Neural progenitor cell (in vitro differentiated cells): ENCODE measurements at regions not wholly inside any gene's neighbourhood (a gene's known extent, or its start where the extent isn't known, plus 50 kb on each side); places are given as distances from the start of the nearest gene placed in this dataset.

ENCODE experiments used
- DNase-seq: peaks from one replicate; pipeline ENCODE4 v3.0.0-alpha.2; 2016; ENCODE audit warnings: low spot score
- H2AFZ ChIP-seq: fragments of 200-600 bp; sonication (generic); replicated peaks from 2 replicates; pipeline ENCODE4 v1.6.1; 2016; ENCODE audit warnings: antibody characterized with exemption
- H3F3A ChIP-seq: fragments of 200-600 bp; sonication (generic); 2 replicates; pipeline ENCODE4 v1.6.1; 2016; ENCODE audit warnings: antibody characterized with exemption, low read depth
- H3K27ac ChIP-seq: fragments of 200-600 bp; sonication (generic); 2 replicates; pipeline ENCODE4 v1.5.1; 2016; ENCODE audit warnings: mild to moderate bottlenecking
- H3K27me3 ChIP-seq: fragments of 200-600 bp; sonication (generic); 2 replicates; pipeline ENCODE4 v1.6.1; 2016; ENCODE audit warnings: mild to moderate bottlenecking, moderate library complexity
- H3K36me3 ChIP-seq: fragments of 200-600 bp; sonication (generic); 2 replicates; pipeline ENCODE4 v1.5.1; 2016
- H3K4me1 ChIP-seq: fragments of 200-600 bp; sonication (generic); 2 replicates; pipeline ENCODE4 v1.6.1; 2016; ENCODE audit warnings: mixed run types
- H3K4me2 ChIP-seq: fragments of 200-600 bp; sonication (generic); 2 replicates; pipeline ENCODE4 v1.6.1; 2016
- H3K4me3 ChIP-seq: fragments of 200-600 bp; sonication (generic); 2 replicates; pipeline ENCODE4 v1.5.1; 2016
- H3K79me2 ChIP-seq: fragments of 200-600 bp; sonication (generic); 2 replicates; pipeline ENCODE4 v1.6.1; 2016; ENCODE audit warnings: low read depth
- H3K9ac ChIP-seq: fragments of 200-600 bp; sonication (generic); 2 replicates; pipeline ENCODE4 v1.6.1; 2016
- H3K9me3 ChIP-seq: fragments of 200-600 bp; sonication (generic); 2 replicates; pipeline ENCODE4 v1.5.1; 2016; ENCODE audit warnings: low read depth
- H4K20me1 ChIP-seq: fragments of 200-600 bp; sonication (generic); 2 replicates; pipeline ENCODE4 v1.6.1; 2016; ENCODE audit warnings: low read depth
- H3K27ac Mint-ChIP-seq: 3 replicates; pipeline ENCODE4 v1.8.0; 2021; ENCODE audit warnings: mixed read lengths
- H3K27me3 Mint-ChIP-seq: 2 replicates; pipeline ENCODE4 v1.8.0; 2022; ENCODE audit warnings: low read depth, mild to moderate bottlenecking, inconsistent platforms, moderate library complexity, mixed read lengths; ENCODE audit not compliant: insufficient read depth
- H3K36me3 Mint-ChIP-seq: 3 replicates; pipeline ENCODE4 v1.8.0; 2021; ENCODE audit warnings: mixed read lengths
- H3K4me1 Mint-ChIP-seq: 3 replicates; pipeline ENCODE4 v1.8.0; 2021; ENCODE audit warnings: mixed read lengths
- H3K4me3 Mint-ChIP-seq: 3 replicates; pipeline ENCODE4 v1.8.0; 2021; ENCODE audit warnings: mild to moderate bottlenecking, moderate library complexity, mixed read lengths
- H3K9me3 Mint-ChIP-seq: 3 replicates; pipeline ENCODE4 v1.8.0; 2020; ENCODE audit warnings: mixed read lengths
- EZH2 ChIP-seq: fragments of 200-600 bp; sonication (generic); IDR thresholded peaks from 2 replicates; pipeline ENCODE4 v1.6.1; 2017; ENCODE audit warnings: antibody characterized with exemption, mild to moderate bottlenecking, moderate library complexity
- EZH2phosphoT487 ChIP-seq: fragments of 200-600 bp; sonication (generic); IDR thresholded peaks from 2 replicates; pipeline ENCODE4 v1.6.1; 2017; ENCODE audit warnings: antibody characterized with exemption
- TF ChIP-seq, protein P1 (sequence below): fragments of 200-600 bp; sonication (generic); IDR thresholded peaks from 2 replicates; pipeline ENCODE4 v1.5.1; 2017; ENCODE audit warnings: antibody characterized with exemption, mild to moderate bottlenecking

DNA sequence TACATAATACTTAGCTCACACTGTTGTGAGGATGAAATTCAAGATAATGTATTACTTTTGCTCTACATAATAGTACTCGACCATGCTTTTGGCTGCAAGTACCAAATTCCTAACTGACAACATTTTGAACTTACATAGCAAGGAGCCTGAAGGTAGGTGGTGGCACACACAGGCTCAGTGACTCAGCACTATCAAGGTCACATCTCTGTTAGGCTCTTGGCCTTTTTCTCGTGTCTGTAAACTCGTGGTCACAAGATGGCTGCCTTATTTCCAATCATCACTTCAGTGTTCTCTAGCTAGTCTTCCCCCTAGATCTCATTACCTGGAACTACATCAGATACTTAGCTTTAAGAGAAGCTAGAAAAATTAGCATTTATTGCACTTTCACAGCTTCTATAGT, 61.4 kb upstream of the ABCB5 start:
- H3F3A ChIP-seq: no peaks in the 10 kb centered on the region
- H4K20me1 ChIP-seq: no peaks in the 10 kb centered on the region
- H2AFZ ChIP-seq: no peak overlapping the region
- TF ChIP-seq EZH2phosphoT487: no peak
- no peak for TF ChIP-seq EZH2
- TF ChIP-seq, protein P1, sequence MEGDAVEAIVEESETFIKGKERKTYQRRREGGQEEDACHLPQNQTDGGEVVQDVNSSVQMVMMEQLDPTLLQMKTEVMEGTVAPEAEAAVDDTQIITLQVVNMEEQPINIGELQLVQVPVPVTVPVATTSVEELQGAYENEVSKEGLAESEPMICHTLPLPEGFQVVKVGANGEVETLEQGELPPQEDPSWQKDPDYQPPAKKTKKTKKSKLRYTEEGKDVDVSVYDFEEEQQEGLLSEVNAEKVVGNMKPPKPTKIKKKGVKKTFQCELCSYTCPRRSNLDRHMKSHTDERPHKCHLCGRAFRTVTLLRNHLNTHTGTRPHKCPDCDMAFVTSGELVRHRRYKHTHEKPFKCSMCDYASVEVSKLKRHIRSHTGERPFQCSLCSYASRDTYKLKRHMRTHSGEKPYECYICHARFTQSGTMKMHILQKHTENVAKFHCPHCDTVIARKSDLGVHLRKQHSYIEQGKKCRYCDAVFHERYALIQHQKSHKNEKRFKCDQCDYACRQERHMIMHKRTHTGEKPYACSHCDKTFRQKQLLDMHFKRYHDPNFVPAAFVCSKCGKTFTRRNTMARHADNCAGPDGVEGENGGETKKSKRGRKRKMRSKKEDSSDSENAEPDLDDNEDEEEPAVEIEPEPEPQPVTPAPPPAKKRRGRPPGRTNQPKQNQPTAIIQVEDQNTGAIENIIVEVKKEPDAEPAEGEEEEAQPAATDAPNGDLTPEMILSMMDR: no peak
- no peak overlapping the region for H3K4me2 ChIP-seq
- no peak overlapping the region for H3K9ac ChIP-seq
- H3K27me3 Mint-ChIP-seq: no peaks in the 10 kb centered on the region
- no peaks in the 10 kb centered on the region for H3K4me1 Mint-ChIP-seq
- H3K4me1 ChIP-seq: no peaks in the 10 kb centered on the region
- no peak for DNase-seq
- no peak overlapping the region for H3K4me3 Mint-ChIP-seq
- H3K4me3 ChIP-seq: no peak overlapping the region
- no peaks in the 10 kb centered on the region for H3K36me3 ChIP-seq
- H3K27ac Mint-ChIP-seq: no peak overlapping the region
- H3K27me3 ChIP-seq: no peaks in the 10 kb centered on the region
- no peaks in the 10 kb centered on the region for H3K79me2 ChIP-seq
- no peaks in the 10 kb centered on the region for H3K9me3 ChIP-seq
- no peaks in the 10 kb centered on the region for H3K9me3 Mint-ChIP-seq
- no peaks in the 10 kb centered on the region for H3K36me3 Mint-ChIP-seq
- no peak overlapping the region for H3K27ac ChIP-seq

DNA sequence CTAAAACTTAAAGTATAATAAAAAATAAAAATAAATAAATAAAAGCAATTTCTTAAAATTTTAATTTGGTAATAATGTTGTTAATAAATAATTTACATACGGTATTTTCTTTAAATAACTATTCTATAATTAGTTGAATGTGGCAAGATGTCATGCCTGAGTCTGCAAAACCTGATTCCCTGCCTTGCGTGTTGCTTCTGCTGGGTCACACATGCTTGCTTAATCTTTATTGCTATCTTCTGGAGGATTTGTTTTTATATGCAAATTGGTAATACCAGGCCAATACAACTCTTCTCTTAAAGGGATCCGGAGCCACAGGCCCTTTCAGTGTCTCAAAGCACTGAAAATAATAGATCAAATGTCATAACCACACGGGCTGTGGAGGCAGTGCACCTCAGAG, 59.4 kb upstream of the ABCB5 start:
- Mint-ChIP-seq H3K4me1 (peaks cover 3% of the 10 kb centered on the region), H3K27me3 (no peaks in the 10 kb centered on the region), H3K27ac (no peak overlapping the region), H3K4me3 (no peak overlapping the region), H3K9me3 (peaks cover 5% of the 10 kb centered on the region), H3K36me3 (peaks cover 2% of the 10 kb centered on the region)
- Histone ChIP-seq H3K4me3 (no peak overlapping the region), H3K79me2 (no peaks in the 10 kb centered on the region), H3K4me1 (no peaks in the 10 kb centered on the region), H3K9me3 (no peaks in the 10 kb centered on the region), H3K4me2 (no peak overlapping the region), H2AFZ (no peak overlapping the region), H3K9ac (no peak overlapping the region), H3F3A (no peaks in the 10 kb centered on the region), H3K27ac (no peak overlapping the region), H3K36me3 (no peaks in the 10 kb centered on the region), H4K20me1 (no peaks in the 10 kb centered on the region), H3K27me3 (no peaks in the 10 kb centered on the region)
- TF ChIP-seq EZH2 (no peak), EZH2phosphoT487 (no peak)
- TF ChIP-seq, protein P1: no peak
- no peak for DNase-seq

DNA sequence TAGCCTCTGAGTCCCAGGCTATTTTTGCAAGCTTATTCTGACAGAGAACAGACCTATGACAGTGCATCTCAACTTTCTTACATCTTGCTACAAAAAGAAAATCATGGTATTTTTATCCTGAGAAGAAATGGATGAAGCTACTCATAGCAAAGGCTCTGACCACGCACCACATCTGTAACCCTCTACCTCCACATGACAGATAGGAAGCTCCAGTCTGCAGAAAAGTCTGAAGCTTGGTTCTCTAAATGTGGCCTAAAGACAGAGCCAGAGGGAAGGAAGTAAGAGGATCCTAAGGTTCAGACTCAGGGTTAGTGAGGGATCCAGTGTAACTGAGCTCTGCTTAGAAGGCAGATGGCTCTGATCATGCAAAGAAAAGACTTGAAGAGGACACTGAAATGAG, 58.4 kb upstream of the ABCB5 start:
- H3K36me3 Mint-ChIP-seq: peaks cover 2% of the 10 kb centered on the region
- Histone ChIP-seq H3K27me3 (no peaks in the 10 kb centered on the region), H3K79me2 (no peaks in the 10 kb centered on the region), H3K9ac (no peak overlapping the region), H3F3A (no peaks in the 10 kb centered on the region), H4K20me1 (no peaks in the 10 kb centered on the region), H3K36me3 (no peaks in the 10 kb centered on the region), H3K9me3 (no peaks in the 10 kb centered on the region), H3K4me1 (no peaks in the 10 kb centered on the region), H3K4me2 (no peak overlapping the region), H3K27ac (no peak overlapping the region), H2AFZ (no peak overlapping the region), H3K4me3 (no peak overlapping the region)
- peaks cover 6% of the 10 kb centered on the region for H3K9me3 Mint-ChIP-seq
- peaks cover 4% of the 10 kb centered on the region for H3K4me1 Mint-ChIP-seq
- DNase-seq: no peak
- no peak overlapping the region for H3K27ac Mint-ChIP-seq
- no peak overlapping the region for H3K4me3 Mint-ChIP-seq
- TF ChIP-seq EZH2 (no peak), EZH2phosphoT487 (no peak)
- TF ChIP-seq, protein P1: no peak
- no peaks in the 10 kb centered on the region for H3K27me3 Mint-ChIP-seq
